ENCODE measurements at regions not wholly inside any gene's neighbourhood (a gene's known extent, or its start where the extent isn't known, plus 50 kb on each side); places are given as distances from the start of the nearest gene placed in this dataset.

DNA sequence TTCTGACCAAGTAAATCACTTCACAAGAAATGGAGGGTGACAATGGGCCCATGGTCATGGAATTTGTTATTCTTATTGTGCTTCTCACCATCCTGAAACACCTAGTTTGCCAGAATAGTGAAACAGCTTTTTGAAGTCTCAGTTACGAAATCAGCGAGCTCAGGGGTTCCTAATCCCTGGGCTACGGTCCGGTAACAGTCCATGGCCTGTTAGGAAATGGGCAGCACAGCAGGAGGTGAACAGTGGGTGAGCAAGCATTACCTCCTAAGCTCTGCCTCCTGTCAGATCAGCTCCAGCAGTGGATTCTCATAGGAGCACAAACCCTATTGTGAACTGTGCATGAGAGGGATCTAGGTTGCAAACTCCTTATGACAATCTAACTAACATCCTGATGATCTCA, 1356.3 kb downstream of the KCNT2 start:
- no peak overlapping the region for H3K4me3 ChIP-seq (ENCODE audit: low read depth, low read length)
- TF ChIP-seq, protein P1, sequence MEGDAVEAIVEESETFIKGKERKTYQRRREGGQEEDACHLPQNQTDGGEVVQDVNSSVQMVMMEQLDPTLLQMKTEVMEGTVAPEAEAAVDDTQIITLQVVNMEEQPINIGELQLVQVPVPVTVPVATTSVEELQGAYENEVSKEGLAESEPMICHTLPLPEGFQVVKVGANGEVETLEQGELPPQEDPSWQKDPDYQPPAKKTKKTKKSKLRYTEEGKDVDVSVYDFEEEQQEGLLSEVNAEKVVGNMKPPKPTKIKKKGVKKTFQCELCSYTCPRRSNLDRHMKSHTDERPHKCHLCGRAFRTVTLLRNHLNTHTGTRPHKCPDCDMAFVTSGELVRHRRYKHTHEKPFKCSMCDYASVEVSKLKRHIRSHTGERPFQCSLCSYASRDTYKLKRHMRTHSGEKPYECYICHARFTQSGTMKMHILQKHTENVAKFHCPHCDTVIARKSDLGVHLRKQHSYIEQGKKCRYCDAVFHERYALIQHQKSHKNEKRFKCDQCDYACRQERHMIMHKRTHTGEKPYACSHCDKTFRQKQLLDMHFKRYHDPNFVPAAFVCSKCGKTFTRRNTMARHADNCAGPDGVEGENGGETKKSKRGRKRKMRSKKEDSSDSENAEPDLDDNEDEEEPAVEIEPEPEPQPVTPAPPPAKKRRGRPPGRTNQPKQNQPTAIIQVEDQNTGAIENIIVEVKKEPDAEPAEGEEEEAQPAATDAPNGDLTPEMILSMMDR (IDR thresholded peaks at IDR 0.05; ENCODE audit: insufficient read depth, low read length) = no peak
- DNase-seq (ENCODE audit: low read depth) = no peak

DNA sequence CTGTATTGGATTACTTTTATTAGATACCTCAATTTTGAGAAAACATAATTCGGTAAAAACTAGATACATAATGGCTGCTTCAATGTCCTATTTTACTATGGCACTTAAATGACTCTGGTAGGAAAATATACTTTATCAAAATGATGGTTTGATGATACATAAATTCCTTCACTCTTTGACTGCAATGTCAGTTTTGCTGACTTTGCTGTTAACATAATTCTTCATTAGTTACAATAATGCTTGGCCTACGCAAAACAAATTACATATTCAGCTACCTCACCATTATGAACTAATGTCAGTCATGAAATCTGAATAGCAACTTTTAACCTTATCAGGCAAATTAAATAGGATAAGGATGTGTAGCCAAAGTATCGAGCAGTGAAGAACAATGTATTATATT, 1364.7 kb downstream of the KCNT2 start:
- H3K4me3 ChIP-seq (ENCODE audit: low read depth, low read length) = no peak overlapping the region
- TF ChIP-seq, protein P1 (IDR thresholded peaks at IDR 0.05; ENCODE audit: insufficient read depth, low read length) = no peak
- no peak for DNase-seq (ENCODE audit: low read depth)

DNA sequence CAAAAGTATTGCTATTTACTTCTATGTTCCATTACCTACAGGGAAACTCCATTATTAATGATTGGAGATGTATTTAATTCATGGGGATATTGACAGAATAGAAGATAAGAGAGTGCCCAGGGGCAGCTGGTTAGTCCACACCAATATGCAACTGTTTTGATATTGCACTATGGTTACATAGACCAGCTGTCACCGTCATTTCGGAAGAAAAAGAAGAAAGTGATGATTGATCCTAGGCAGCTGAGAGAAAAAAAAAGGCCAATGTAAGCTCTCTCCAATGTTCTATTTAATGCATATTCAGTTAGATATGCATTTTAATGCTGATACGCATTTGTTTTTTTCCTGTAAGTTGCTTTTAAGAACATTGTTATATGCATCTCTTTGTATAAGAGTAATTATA, 1367.2 kb downstream of the KCNT2 start:
- TF ChIP-seq, protein P1 (IDR thresholded peaks at IDR 0.05; ENCODE audit: insufficient read depth, low read length) = no peak
- no peak for DNase-seq (ENCODE audit: low read depth)
- no peak overlapping the region for H3K4me3 ChIP-seq (ENCODE audit: low read depth, low read length)

DNA sequence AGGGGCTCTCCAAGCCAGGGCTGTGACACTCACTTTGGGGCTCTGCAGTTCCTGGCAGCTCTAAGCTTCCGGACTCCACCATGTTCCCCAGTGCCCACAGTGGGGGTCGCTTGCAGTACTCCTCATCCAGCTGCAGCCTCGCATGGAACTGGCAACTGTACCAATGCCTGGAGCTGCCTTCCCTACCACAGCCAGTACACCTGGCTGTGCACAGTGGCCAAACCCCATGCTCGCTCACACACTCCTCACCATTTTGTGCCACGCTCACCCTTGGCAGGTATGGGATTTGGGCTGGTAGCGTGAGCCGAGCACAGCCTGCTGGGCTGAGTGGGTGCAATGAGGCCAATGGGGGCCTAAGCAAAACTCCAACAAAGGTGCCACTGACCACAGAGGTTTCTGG, 1369.9 kb downstream of the KCNT2 start:
- no peak for DNase-seq (ENCODE audit: low read depth)
- TF ChIP-seq, protein P1 (IDR thresholded peaks at IDR 0.05; ENCODE audit: insufficient read depth, low read length) = no peak
- H3K4me3 ChIP-seq (ENCODE audit: low read depth, low read length) = no peak overlapping the region

DNA sequence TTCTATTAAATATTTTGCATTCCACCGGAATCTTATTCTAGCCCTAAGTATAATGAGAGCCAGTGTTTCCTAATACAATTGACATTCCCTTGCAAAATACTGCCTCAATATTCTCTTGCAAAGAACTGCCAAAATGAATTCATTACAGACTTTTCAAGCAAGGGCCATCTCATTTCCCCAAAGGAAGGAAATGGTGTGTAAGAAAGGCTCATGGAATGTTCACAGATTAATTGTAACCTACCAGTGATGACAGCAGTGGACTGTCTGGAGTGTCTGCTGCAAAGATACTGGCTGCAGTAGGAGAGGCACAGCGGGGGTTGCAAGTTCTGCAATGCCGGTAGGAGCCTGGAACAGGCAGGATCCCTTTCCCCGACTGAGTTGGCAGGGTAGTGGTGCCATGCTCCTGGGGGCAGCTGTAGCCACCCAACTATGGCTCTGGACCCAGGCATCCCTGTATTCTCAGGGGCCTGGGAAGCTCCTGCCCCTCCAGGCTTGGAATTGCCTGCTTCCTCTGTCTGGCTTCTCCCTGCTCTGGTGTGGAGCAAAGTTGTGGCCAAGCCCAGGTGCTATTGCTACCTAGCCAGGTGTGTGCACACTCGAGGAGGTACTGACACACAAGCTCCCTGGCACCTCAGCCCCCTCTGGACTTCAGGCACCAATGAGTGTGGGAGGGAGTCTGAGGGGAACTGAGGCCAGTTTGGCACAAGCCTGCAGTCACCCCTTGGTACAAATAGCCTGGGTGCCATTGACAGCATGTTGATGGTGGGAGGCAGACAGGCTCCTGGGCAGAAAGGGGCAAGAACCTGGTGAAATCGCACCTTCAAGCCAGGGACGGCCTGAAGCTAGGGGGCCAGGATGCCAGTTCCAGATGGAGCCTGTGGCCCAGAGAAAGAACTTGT, 1371.0 kb downstream of the KCNT2 start:
- DNase-seq (ENCODE audit: low read depth) = no peak
- TF ChIP-seq, protein P1 (IDR thresholded peaks at IDR 0.05; ENCODE audit: insufficient read depth, low read length) = no peak
- no peak overlapping the region for H3K4me3 ChIP-seq (ENCODE audit: low read depth, low read length)

DNA sequence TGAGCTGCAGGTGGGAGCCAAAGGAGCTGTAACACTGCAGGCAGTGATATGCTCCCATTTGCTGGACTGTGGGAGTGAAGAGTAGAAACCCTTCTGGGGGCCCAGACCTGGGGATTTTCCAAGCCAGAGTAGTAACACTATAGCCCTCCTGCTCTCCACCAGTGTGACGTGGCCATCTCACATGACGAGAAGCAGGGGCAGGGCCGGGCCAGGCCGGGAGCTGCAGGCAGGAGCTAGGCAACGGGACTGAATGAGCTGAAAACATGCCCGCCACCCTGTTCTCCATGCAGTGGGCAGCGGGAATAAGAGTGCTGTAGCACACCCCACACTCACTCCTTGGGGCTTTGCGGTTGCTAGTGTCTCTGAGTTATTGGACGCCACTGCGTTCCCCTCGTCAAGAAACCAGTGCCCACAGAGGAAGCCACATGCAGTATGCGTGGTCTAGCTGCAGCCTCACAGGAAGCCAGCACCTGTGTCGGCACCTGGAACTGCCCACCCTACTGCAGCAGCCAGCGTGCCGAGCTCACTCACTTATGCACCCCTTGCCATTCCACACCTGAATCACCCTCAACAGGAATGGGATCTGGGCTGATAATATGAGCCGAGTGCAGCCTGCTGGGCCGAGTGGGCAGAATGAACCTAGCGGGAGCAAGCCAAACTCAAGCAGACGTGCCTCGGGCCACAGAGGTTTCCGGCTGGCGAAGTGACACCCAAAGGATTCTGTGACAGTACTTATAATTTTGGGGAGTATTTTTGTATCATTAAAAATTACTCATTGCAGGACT, 1389.6 kb downstream of the KCNT2 start:
- TF ChIP-seq, protein P1 (IDR thresholded peaks at IDR 0.05; ENCODE audit: insufficient read depth, low read length) = no peak
- no peak for DNase-seq (ENCODE audit: low read depth)
- H3K4me3 ChIP-seq (ENCODE audit: low read depth, low read length) = no peak overlapping the region
